Stimulated activated naive CD8-positive, alpha-beta T cell treated with anti-CD3 and anti-CD28 coated beads, Interleukin-15, Interleukin-2, amounts not matched to agents 100 ng/mL and 50 ng/mL, for 24 hours (primary cell): ENCODE measurements at regions not wholly inside any gene's neighbourhood (a gene's known extent, or its start where the extent isn't known, plus 50 kb on each side); places are given as distances from the start of the nearest gene placed in this dataset.
"Not testable (repeated sequence)": the region's sequence is repeated elsewhere in the genome, so short reads cannot be mapped to it uniquely, and the experiment has no call there.

Source experiments
- H3K27ac Mint-ChIP-seq: one replicate; pipeline ENCODE4 v1.8.0; 2021; ENCODE audit warnings: mild to moderate bottlenecking, mixed read lengths
- H3K27me3 Mint-ChIP-seq: one replicate; pipeline ENCODE4 v1.8.0; 2021; ENCODE audit warnings: mixed read lengths
- H3K36me3 Mint-ChIP-seq: one replicate; pipeline ENCODE4 v1.8.0; 2021; ENCODE audit warnings: low read depth, mixed read lengths
- H3K4me1 Mint-ChIP-seq: one replicate; pipeline ENCODE4 v1.8.0; 2021; ENCODE audit warnings: low read depth, mixed read lengths
- H3K4me3 Mint-ChIP-seq: one replicate; pipeline ENCODE4 v1.8.0; 2021; ENCODE audit warnings: mild to moderate bottlenecking, mixed read lengths
- H3K9me3 Mint-ChIP-seq: one replicate; pipeline ENCODE4 v1.8.0; 2021; ENCODE audit warnings: mixed read lengths

- no peak overlapping the region for H3K4me3 Mint-ChIP-seq
- H3K36me3 Mint-ChIP-seq: no peaks in the 10 kb centered on the region
- peaks cover 19% of the 10 kb centered on the region for H3K9me3 Mint-ChIP-seq
- H3K27me3 Mint-ChIP-seq: peaks cover 13% of the 10 kb centered on the region
- H3K27ac Mint-ChIP-seq: no peak overlapping the region
- H3K4me1 Mint-ChIP-seq: no peaks in the 10 kb centered on the region
These were observed 146.4 kb downstream of the ARL4A start for GRCh38 chr7:12833829-12834228.

- Mint-ChIP-seq H3K27me3 (peaks cover 13% of the 10 kb centered on the region), H3K4me3 (no peak overlapping the region), H3K36me3 (no peaks in the 10 kb centered on the region), H3K9me3 (peaks cover 19% of the 10 kb centered on the region), H3K4me1 (no peaks in the 10 kb centered on the region), H3K27ac (no peak overlapping the region)
These were observed 147.3 kb downstream of the ARL4A start for GRCh38 chr7:12834782-12835181.

- no peak overlapping the region for H3K27ac Mint-ChIP-seq
- H3K36me3 Mint-ChIP-seq: no peaks in the 10 kb centered on the region
- H3K4me1 Mint-ChIP-seq: no peaks in the 10 kb centered on the region
- H3K9me3 Mint-ChIP-seq: peaks cover 16% of the 10 kb centered on the region
- H3K4me3 Mint-ChIP-seq: no peak overlapping the region
- peaks cover 11% of the 10 kb centered on the region for H3K27me3 Mint-ChIP-seq
These were observed 152.2 kb downstream of the ARL4A start for GRCh38 chr7:12839508-12840153.

- not testable (repeated sequence) for H3K36me3 Mint-ChIP-seq, H3K27me3 Mint-ChIP-seq, H3K4me1 Mint-ChIP-seq, H3K27ac Mint-ChIP-seq, H3K4me3 Mint-ChIP-seq
- H3K9me3 Mint-ChIP-seq: peaks cover 13% of the 10 kb centered on the region
These were observed 157.3 kb downstream of the ARL4A start for GRCh38 chr7:12844732-12845131.

- Mint-ChIP-seq H3K27me3 (no peaks in the 10 kb centered on the region), H3K4me1 (no peaks in the 10 kb centered on the region), H3K4me3 (no peak overlapping the region), H3K9me3 (peaks cover 13% of the 10 kb centered on the region), H3K27ac (no peak overlapping the region), H3K36me3 (no peaks in the 10 kb centered on the region)
These were observed 159.6 kb downstream of the ARL4A start for GRCh38 chr7:12847001-12847400.

GRCh38 chr7:12851142-12851541 is 163.7 kb downstream of the ARL4A start:
- Mint-ChIP-seq H3K27ac (no peak overlapping the region), H3K36me3 (no peaks in the 10 kb centered on the region), H3K4me1 (no peaks in the 10 kb centered on the region), H3K4me3 (no peak overlapping the region), H3K9me3 (peaks cover 6% of the 10 kb centered on the region), H3K27me3 (no peaks in the 10 kb centered on the region)

- peaks cover 6% of the 10 kb centered on the region for H3K9me3 Mint-ChIP-seq
- H3K27me3 Mint-ChIP-seq: no peaks in the 10 kb centered on the region
- H3K36me3 Mint-ChIP-seq: no peaks in the 10 kb centered on the region
- H3K4me3 Mint-ChIP-seq: no peak overlapping the region
- no peaks in the 10 kb centered on the region for H3K4me1 Mint-ChIP-seq
- no peak overlapping the region for H3K27ac Mint-ChIP-seq
These were observed 164.4 kb downstream of the ARL4A start for GRCh38 chr7:12851841-12852240.

GRCh38 chr7:12855036-12855435 is 167.6 kb downstream of the ARL4A start:
- Mint-ChIP-seq H3K27me3 (no peaks in the 10 kb centered on the region), H3K27ac (no peak overlapping the region)

GRCh38 chr7:12859761-12860160 is 172.3 kb downstream of the ARL4A start:
- H3K27ac Mint-ChIP-seq: no peak overlapping the region
- no peaks in the 10 kb centered on the region for H3K36me3 Mint-ChIP-seq
- no peaks in the 10 kb centered on the region for H3K27me3 Mint-ChIP-seq
- no peak overlapping the region for H3K4me3 Mint-ChIP-seq
- no peaks in the 10 kb centered on the region for H3K9me3 Mint-ChIP-seq
- no peaks in the 10 kb centered on the region for H3K4me1 Mint-ChIP-seq

More at GRCh38 chr7:12855036-12855435, 167.6 kb downstream of the ARL4A start:
- Mint-ChIP-seq H3K4me3 (no peak overlapping the region), H3K9me3 (no peaks in the 10 kb centered on the region), H3K4me1 (no peaks in the 10 kb centered on the region), H3K36me3 (no peaks in the 10 kb centered on the region)

GRCh38 chr7:12861070-12861469 is 173.6 kb downstream of the ARL4A start:
- no peak overlapping the region for H3K27ac Mint-ChIP-seq
- H3K36me3 Mint-ChIP-seq: no peaks in the 10 kb centered on the region
- no peaks in the 10 kb centered on the region for H3K9me3 Mint-ChIP-seq
- H3K27me3 Mint-ChIP-seq: no peaks in the 10 kb centered on the region
- H3K4me3 Mint-ChIP-seq: no peak overlapping the region
- H3K4me1 Mint-ChIP-seq: no peaks in the 10 kb centered on the region

- Mint-ChIP-seq H3K27me3 (no peaks in the 10 kb centered on the region), H3K4me3 (no peak overlapping the region), H3K4me1 (no peaks in the 10 kb centered on the region), H3K9me3 (no peaks in the 10 kb centered on the region), H3K27ac (no peak overlapping the region), H3K36me3 (no peaks in the 10 kb centered on the region)
These were observed 174.7 kb downstream of the ARL4A start for GRCh38 chr7:12862146-12862545.

GRCh38 chr7:12864470-12865046 is 177.1 kb downstream of the ARL4A start:
- no peak overlapping the region for H3K27ac Mint-ChIP-seq
- no peaks in the 10 kb centered on the region for H3K9me3 Mint-ChIP-seq
- H3K4me3 Mint-ChIP-seq: no peak overlapping the region
- H3K27me3 Mint-ChIP-seq: no peaks in the 10 kb centered on the region
- no peaks in the 10 kb centered on the region for H3K36me3 Mint-ChIP-seq
- H3K4me1 Mint-ChIP-seq: no peaks in the 10 kb centered on the region

- H3K9me3 Mint-ChIP-seq: no peaks in the 10 kb centered on the region
- no peaks in the 10 kb centered on the region for H3K27me3 Mint-ChIP-seq
These were observed 178.2 kb downstream of the ARL4A start for GRCh38 chr7:12865593-12865992.

GRCh38 chr7:12866207-12866606 is 178.8 kb downstream of the ARL4A start:
- Mint-ChIP-seq H3K27me3 (no peaks in the 10 kb centered on the region), H3K27ac (no peak overlapping the region), H3K9me3 (no peaks in the 10 kb centered on the region), H3K4me3 (no peak overlapping the region), H3K4me1 (no peaks in the 10 kb centered on the region), H3K36me3 (no peaks in the 10 kb centered on the region)

More at GRCh38 chr7:12865593-12865992, 178.2 kb downstream of the ARL4A start:
- H3K4me3 Mint-ChIP-seq: no peak overlapping the region
- no peak overlapping the region for H3K27ac Mint-ChIP-seq
- H3K36me3 Mint-ChIP-seq: no peaks in the 10 kb centered on the region
- no peaks in the 10 kb centered on the region for H3K4me1 Mint-ChIP-seq

GRCh38 chr7:12868027-12868426 is 180.6 kb downstream of the ARL4A start:
- H3K4me3 Mint-ChIP-seq: no peak overlapping the region
- no peak overlapping the region for H3K27ac Mint-ChIP-seq
- H3K27me3 Mint-ChIP-seq: no peaks in the 10 kb centered on the region
- no peaks in the 10 kb centered on the region for H3K36me3 Mint-ChIP-seq
- no peaks in the 10 kb centered on the region for H3K4me1 Mint-ChIP-seq
- H3K9me3 Mint-ChIP-seq: no peaks in the 10 kb centered on the region

GRCh38 chr7:12870219-12870618 is 182.8 kb downstream of the ARL4A start:
- Mint-ChIP-seq H3K36me3 (no peaks in the 10 kb centered on the region), H3K27ac (no peak overlapping the region), H3K4me1 (no peaks in the 10 kb centered on the region), H3K9me3 (no peaks in the 10 kb centered on the region), H3K4me3 (no peak overlapping the region), H3K27me3 (no peaks in the 10 kb centered on the region)
